Esophagus squamous epithelium (tissue), 4 donors: ENCODE measurements at regions not wholly inside any gene's neighbourhood (a gene's known extent, or its start where the extent isn't known, plus 50 kb on each side); places are given as distances from the start of the nearest gene placed in this dataset.

Experiments used
- POLR2A ChIP-seq, 4 donors: fragments of 450-650 bp; IDR thresholded peaks; one replicate each; pipeline ENCODE4 v1.6.1; 2017; ENCODE audit warnings: antibody characterized with exemption in 4 of 4, mild to moderate bottlenecking in 4 of 4, moderate library complexity in 3 of 4
- TF ChIP-seq, protein P1 (sequence below), 6 experiments: fragments of 450-650 bp in 4 of 6; fragments of 200-600 bp in 2 of 6; sonication (generic) in 2 of 6; IDR thresholded peaks; one replicate each; pipeline ENCODE4 v1.5.1; 2016 to 2019; ENCODE audit warnings: antibody characterized with exemption in 6 of 6, mild to moderate bottlenecking in 4 of 6, moderate library complexity in 4 of 6

DNA sequence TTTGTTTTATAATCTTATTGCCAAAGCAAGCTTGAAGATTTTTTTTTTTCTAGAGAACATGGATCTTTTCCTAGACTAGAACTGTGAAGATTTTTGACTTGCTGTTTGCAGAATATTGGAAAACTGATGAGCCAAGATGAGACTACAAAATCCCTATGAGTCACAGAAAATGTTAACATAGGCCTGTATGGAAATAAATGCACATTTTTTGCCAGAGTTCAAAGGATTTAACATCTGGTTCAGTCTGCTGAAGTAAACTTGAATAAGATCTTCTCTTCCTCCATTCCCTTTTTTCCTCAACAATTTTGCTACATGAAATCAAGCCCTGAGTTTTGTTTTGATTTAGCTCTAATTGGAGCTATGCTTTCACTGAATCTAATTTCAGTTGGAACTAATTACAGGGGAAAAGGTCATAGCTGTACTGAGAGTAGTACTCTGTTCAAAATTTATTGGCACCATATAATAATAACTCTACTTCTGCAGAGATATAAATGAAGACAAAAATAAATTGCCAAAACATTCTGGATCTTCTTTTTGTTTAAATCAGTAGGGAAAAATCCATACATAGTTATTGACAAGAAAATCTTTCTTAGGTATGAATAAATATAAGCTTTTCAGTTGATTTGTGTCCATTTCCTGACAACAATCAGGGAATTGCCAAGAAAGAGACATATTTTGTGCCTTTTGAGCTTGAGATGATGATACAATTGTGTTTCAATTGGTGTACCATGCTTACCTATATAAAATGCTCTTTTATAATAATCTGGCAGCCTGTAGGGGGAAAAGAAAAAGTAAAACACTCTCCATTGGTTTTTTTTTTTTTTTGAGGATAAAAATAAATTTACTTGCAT, 387.5 kb upstream of the GOT2 start:
- TF ChIP-seq, protein P1, sequence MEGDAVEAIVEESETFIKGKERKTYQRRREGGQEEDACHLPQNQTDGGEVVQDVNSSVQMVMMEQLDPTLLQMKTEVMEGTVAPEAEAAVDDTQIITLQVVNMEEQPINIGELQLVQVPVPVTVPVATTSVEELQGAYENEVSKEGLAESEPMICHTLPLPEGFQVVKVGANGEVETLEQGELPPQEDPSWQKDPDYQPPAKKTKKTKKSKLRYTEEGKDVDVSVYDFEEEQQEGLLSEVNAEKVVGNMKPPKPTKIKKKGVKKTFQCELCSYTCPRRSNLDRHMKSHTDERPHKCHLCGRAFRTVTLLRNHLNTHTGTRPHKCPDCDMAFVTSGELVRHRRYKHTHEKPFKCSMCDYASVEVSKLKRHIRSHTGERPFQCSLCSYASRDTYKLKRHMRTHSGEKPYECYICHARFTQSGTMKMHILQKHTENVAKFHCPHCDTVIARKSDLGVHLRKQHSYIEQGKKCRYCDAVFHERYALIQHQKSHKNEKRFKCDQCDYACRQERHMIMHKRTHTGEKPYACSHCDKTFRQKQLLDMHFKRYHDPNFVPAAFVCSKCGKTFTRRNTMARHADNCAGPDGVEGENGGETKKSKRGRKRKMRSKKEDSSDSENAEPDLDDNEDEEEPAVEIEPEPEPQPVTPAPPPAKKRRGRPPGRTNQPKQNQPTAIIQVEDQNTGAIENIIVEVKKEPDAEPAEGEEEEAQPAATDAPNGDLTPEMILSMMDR (IDR thresholded peaks at IDR 0.05) = no peak
- TF ChIP-seq POLR2A (IDR thresholded peaks at IDR 0.05) = no peak
